A549 (cell line): ENCODE measurements at regions not wholly inside any gene's neighbourhood (a gene's known extent, or its start where the extent isn't known, plus 50 kb on each side); places are given as distances from the start of the nearest gene placed in this dataset.

Experiments used
- BHLHE40 ChIP-seq: IDR thresholded peaks from 2 replicates; pipeline ENCODE4 v1.6.1; 2012; ENCODE audit warnings: low read depth, low read length, inconsistent platforms
- CBX2 ChIP-seq: fragments of 200-600 bp; sonication (generic); IDR thresholded peaks from 2 replicates; pipeline ENCODE4 v1.6.1; 2016; ENCODE audit warnings: low read depth, mild to moderate bottlenecking, borderline replicate concordance
- EHMT2 ChIP-seq: fragments of 200-600 bp; sonication (generic); IDR thresholded peaks from 2 replicates; pipeline ENCODE4 v1.6.1; 2016; ENCODE audit warnings: antibody characterized with exemption, low read depth, mild to moderate bottlenecking, moderate library complexity
- TF ChIP-seq, protein P1 (sequence below): fragments of >200 bp; sonication (Bioruptor Twin); formaldehyde crosslinking; IDR thresholded peaks from 3 replicates; pipeline ENCODE4 v1.5.1; 2016

DNA sequence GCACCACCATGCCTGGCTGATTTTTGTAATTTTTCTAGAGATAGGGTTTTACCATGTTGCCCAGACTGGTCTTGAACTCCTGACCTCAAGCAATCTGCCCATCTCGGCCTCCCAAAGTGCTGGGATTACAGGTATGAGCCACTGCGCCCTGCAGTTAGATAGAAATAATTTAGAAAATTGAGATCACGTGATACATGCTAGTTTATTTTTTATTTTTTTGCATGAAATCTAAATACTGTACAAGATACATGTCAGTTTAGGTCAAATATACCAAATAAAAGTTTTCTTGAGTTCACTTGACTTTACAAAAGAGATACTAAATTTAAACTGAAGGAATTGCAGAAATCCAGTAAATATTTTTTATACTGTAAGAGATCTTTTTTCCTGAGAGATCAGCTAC is 304.2 kb downstream of the YTHDC2 start:
- TF ChIP-seq CBX2 = no peak
- TF ChIP-seq, protein P1, sequence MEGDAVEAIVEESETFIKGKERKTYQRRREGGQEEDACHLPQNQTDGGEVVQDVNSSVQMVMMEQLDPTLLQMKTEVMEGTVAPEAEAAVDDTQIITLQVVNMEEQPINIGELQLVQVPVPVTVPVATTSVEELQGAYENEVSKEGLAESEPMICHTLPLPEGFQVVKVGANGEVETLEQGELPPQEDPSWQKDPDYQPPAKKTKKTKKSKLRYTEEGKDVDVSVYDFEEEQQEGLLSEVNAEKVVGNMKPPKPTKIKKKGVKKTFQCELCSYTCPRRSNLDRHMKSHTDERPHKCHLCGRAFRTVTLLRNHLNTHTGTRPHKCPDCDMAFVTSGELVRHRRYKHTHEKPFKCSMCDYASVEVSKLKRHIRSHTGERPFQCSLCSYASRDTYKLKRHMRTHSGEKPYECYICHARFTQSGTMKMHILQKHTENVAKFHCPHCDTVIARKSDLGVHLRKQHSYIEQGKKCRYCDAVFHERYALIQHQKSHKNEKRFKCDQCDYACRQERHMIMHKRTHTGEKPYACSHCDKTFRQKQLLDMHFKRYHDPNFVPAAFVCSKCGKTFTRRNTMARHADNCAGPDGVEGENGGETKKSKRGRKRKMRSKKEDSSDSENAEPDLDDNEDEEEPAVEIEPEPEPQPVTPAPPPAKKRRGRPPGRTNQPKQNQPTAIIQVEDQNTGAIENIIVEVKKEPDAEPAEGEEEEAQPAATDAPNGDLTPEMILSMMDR = no peak
- no peak for TF ChIP-seq BHLHE40
- TF ChIP-seq EHMT2 = no peak
